LoVo (cell line): ENCODE measurements at regions not wholly inside any gene's neighbourhood (a gene's known extent, or its start where the extent isn't known, plus 50 kb on each side); places are given as distances from the start of the nearest gene placed in this dataset.

ENCODE experiments used
- DNase-seq: peaks from one replicate; pipeline ENCODE4 v3.0.0-alpha.2; 2016; ENCODE audit warnings: low spot score

DNA sequence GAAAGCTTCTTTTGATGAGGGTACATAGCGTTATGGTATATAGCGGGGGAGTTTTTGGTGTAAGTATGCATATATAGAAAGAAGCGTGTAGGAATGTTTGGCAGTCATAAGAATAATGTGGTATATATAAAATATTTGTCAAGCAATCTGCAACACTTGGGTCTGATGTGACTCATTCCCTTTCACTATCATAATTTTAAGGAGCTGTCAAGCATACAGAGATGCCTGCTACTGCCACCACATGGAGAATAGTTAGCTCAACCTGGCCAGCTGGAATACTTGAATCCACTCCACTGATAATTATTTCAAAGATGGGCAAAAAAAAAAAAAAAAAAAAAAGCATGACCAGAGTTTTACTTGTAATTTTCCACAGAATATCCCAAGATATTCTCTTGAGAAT, 559.8 kb upstream of the REG3G start:
- DNase-seq, result no peak

DNA sequence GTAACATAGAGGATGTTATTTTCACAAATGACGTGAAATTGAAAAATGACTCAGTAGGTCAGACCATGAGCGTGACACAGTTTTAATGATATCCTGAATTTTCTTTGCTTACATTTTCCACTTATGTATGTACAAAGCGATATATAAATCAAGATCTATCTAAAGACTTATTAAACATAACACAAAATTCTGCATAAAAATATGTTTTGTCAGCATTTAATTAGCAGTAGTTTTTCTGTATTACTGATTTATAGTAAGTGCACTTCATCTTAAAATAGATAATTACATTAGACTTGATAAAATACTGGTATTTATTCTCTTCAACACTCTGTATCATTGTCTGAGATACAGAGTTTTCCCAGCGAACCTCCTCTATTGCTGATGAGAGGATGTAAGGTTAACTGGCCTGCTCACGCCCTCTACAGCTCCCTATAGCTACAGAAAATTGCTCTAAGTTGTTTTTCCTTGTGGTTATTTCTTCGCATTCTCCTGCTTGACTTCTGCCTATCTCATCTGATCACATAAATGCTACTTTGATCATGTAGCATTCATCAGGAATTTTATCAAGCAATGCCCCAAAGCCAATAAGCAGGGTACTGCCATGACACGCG, 548.8 kb upstream of the REG3G start:
- no peak for DNase-seq

DNA sequence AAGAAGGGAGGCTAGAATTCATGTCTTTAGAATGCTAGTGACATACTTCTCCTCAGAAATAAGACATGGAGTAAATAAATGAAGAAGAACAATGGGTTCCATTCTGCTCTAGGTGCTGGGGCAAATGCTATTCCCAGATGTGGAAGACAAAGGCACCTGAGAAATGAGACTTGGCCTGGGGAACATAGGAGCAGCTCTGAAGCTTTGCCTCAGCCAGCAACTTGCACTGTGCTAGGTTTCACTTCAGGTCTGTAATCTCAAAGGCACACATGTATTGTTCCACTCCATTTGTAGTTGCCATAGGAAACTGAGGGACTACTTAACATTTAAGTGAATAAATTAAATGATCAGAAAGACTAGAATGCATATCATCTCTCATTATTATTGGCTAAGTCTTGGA, 538.9 kb upstream of the REG3G start:
- no peak for DNase-seq

DNA sequence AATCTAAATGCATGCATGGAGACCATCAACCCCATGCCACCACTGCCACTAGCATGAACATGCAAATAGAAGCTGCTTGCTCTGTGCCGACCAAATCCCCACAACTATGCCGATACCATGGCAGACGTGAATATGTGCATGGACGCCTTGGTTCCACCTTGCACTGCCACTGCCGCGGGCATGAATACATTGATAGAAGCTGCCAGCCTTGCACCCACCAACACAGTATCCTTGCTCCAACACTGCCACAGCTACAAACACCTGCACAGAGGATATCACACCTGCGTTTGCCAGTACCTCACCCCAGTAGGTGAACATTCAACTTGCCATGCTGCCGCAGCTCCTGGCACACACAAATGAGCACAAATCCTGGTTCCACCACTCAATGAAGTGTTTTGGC, 527.4 kb upstream of the REG3G start:
- no peak for DNase-seq

DNA sequence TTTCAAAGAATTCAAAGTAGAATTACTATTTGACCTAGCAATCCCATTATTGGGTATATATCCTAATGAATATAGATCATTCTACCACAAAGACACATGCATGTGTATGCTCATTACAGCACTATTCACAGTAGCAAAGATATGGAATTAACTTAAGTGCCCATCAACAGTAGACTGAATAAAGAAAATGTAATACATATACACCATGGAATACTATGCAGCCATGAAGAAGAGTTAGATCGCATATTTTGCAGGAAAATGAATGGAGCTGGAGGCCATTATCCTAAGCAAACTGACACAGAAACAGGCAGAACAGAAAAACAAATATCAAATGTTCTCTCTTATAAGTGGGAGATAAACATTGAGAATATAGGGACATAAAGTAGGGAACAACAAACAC, 519.2 kb upstream of the REG3G start:
- DNase-seq, result no peak

DNA sequence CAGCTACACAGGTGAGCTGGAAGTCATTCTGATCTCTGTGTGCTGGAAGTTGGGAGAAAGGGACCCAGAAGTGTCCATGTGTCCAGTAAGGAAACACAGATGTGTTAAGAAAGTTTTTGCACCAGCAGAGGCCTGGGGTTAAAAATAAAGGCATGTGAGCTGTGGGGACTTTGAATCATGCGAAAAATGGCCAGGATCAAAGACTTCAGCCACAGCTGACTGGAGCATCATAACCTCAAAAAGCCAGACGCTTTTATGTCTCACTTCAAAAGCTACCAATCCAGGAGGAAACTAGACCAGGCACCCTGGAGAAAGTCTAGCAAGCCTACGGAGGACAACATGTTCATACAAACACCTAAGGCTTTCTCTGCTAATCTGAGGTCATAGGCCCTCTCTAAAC, 503.6 kb upstream of the REG3G start:
- no peak for DNase-seq

DNA sequence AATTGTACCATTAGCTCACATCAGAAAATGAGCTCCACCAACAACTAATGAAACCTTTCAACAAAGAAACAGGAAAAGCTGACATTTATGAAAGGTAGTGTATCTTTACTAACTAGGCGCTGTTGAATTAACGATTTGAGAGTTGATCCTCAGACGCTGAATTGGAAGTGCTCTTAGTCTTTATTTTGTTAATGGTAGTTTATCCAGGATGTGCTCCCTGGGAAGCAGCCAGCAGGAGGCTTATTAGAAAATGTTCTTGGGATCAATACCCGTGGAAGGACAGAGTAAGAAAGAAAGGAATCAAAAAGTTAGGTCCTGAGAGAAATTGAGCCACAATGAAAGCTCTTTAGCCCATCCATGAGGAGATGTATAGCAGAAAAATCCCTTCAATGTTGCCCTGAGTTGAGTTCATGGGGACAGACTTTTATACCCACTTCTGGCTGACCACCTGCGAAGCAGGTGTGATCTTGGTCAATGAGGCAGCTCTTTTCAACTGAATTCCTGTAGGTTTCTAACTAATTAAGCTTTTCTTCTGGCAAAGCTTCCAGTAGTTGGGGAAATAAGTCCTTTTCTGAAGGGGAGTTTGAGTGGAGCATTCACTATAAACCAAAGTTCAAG, 492.6 kb upstream of the REG3G start:
- no peak for DNase-seq

DNA sequence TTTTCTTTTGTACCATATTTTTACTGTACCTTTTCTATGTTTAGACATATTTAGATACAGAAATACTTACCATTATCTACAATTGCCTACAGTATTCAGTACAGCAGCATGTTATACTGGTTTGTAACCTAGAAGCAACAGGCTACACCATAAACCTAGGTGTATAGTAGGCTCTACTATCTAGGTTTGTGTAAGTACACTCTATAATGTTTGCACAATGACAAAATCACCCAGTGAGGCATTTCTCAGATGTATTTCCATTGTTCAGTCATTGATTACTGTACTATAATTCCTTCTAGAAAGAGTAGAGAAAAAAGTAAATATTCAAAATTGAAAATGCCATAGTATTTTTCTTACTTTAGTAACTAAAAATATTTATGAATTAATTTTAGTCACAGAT, 490.1 kb upstream of the REG3G start:
- DNase-seq, result no peak

DNA sequence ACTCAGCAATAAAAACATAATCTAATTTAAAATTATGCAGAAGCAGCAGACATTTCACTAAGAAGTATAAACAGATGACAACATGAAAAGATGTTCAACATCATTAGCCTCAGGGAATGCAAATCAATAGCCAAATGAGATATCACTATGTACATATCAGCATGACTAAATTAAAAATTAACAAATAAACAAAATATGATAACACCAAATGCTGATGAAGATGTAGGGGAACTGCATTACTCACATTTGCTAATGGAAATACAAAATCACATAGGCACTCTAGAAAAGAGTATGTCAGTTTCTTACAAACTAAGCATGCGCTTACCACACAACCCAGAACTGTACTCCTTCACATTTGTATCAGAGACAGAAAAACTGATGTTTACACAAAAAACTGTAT, 487.2 kb upstream of the REG3G start:
- DNase-seq, result no peak

DNA sequence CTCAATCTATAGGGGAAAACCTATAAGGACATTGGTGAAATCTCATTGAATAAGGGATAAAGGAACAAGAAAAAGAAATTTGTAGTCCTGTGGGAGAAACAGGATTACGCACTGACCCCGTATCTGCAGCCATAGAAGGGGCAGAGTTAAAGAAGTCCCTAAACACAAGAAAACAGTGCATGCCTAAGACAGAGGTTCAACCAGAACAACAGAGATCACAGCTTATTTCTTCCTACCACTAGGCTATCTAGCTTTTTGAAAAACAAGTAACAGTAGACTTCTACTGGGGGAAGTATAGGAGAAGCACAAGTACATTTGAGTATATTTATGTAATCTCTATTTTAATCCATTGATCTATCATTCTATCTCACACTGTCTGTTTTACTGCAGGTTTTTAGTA, 485.2 kb upstream of the REG3G start:
- DNase-seq, result no peak

DNA sequence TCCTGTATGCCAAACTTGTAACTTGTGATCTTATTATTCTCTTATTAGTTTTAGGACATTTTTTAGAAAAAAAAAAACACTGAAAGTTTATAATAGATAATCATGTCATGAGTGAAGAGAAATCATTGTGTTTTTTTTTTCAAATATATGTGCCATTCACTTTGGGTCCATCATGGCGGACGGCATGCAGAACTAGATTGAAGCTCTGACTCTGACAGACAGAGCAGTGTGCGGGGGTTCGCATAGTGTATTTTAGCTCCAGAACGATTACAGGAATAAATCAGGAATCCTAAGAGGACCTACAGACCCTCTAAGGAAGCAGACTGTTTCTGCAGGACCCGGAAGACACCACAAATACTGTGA, 484.4 kb upstream of the REG3G start:
- DNase-seq, result no peak

DNA sequence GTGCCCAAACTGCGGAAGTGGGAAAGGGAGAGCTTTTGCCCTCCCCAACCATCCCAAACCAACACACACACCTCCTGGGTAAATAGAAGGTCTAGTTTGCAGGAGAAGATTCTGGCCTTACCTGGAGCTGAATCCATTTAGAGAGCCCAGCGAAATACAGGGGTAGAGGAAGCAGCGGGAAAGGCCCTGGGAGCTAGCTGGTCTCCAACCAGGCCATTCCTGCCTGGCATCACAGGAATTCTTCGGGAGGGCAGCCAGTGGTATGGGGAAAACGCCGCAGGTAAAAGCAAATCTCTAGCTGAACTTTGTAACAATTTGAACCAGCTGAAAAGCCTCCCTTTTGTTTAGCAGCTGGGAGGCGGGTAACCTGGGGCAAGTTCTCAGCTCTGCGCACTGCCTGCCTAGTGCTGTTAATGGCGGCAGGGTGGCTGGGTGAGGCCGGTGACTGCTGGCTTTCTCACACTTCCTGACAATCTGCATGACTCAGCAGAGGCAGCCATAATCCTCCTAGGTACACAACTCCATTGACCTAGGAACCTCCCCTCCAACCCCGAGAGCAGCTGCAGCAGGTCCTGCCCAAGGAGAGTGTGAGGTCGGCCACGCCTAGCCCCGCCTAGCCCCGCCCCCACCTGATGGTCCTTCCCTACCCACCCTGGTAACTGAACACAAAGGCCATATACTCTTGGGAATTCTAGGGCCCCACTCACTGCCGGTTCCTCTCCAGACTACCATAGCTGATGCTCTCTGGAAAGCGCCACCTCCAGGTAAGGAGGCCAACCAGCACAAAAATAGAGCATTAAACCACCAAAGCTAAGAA, 483.8 kb upstream of the REG3G start:
- no peak for DNase-seq

DNA sequence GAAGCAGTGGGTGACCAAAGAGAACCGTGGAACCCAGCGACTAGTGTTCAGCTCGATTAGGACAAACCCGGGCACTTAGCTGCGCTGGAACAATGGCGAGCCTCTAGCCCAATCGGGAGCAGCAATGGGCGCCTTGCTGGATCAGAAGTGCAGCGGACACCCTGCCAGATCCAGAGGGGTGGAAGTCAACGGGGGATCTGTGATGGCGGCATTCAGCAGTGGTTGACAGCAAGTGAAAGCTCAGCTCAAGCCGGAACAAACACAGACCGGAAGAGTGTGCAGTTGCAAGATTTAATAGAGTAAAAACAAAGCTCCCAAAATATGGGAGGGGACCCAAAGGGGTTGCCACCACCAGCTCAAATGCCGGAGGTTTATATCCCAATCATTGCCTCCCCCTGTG, 478.7 kb upstream of the REG3G start:
- no peak for DNase-seq

DNA sequence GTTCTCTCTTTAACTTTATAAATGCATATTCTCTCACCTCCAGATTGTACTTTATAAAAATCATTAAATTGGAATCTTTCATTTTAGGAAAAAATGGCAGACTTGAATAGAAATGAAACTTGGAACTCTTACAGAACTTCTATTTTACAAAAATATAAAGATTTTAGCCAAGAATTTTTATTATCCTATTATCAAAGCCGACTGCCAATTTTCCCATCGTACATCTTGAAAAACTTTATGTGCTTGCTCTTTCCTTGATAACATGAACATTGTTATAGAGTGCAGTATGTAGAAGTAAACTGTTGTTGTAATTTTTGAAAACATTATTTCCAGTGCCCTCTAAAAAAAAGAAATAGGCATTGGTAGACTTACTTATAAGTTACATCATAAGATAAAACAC, 475.7 kb upstream of the REG3G start:
- no peak for DNase-seq

DNA sequence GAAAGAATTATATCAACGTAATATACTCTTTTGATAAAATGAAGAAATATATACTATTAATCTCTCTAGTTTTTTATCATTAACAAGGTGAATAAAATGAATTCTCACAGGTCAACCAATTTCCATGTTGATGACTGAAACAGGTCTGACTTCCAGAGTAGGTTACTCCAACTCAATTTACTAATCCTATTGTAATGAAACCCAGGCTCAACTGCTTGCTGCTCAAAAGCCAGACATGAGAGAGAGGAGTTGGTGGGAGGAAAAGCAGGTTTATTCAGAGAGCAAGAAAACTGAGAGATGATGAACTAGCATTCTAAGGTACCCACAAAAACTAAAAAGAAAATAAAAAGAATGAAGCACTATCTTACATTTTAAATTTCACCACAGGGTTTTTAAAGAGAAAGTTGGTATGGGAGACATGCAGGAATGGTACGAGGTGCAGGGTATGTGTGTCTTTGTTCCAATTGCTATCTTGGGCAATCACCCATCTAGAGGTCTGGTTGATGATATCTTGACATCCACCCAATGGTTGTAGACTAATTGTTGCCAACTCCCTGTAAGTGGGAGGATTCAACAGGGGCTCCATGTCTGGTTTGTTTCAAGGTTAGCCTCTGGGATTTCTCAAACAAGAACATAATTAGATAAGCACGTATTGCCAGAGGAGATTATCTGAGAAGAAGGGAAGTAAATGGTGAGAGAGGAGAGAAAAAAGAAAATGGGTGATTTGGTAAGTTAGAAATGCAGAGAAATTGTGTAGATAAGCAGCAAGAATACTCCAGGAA, 471.4 kb upstream of the REG3G start:
- no peak for DNase-seq

DNA sequence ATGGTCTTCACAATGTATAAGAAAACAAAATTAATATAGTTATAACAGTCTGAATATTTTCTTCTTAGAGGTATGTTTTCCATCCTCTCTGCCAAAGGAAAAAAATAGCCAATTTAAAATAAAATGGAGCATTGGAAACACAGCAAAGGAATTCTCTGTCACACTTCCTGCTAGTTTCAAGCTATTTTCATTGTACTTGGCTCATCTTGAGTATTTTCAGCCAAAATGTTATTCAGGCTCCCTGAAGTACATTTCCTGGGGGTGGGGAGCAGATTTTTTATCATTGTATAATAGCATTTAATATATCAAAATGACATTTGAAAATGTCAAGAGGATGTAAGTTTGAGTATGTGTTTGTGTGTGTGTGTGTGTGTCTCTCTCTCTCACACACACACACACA, 463.6 kb upstream of the REG3G start:
- DNase-seq, result no peak

DNA sequence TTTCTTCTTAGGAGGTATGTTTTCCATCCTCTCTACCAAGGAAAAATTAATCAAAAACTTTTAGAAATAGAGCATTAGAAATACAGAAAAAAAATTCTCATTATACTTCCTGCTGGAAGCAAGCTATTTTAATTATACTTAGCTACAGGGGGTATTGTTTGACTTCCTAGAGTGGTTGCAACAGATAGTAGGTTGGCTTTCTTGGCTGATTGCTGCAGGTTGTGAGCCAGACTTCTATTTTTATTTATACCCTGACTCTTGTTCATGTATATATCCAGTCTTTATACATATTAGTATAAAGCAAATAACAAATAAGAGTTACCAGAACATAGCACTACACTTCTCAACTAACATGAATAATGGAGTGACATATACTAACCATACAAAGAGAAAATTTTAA, 460.8 kb upstream of the REG3G start:
- no peak for DNase-seq

DNA sequence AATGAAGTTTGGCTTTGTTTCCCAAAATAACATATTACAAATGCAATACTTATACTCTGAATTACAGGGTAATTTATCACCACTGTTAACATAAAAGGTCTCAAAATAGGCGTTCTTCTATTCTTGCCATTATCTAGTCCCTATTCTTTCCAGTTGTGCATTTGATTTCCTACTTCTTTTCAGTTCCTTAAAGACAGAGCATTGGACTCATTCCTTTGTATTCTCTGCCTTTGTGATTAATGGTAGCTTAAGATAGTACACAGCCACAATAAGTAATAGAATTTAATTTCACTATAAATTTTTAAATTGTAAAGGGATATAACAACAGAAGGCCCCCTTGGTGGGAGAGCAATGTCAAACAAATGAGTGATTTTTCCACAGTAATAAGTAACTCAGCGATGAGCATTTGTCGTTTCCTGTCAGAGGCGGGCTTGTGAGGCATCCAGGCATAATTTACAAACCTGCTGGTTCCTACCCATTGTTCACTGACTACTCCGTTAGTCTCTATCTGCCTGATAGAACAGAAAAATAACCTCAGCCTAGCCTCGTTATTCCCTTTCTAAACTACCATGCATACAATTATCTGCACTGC, 456.6 kb upstream of the REG3G start:
- DNase-seq, result no peak

DNA sequence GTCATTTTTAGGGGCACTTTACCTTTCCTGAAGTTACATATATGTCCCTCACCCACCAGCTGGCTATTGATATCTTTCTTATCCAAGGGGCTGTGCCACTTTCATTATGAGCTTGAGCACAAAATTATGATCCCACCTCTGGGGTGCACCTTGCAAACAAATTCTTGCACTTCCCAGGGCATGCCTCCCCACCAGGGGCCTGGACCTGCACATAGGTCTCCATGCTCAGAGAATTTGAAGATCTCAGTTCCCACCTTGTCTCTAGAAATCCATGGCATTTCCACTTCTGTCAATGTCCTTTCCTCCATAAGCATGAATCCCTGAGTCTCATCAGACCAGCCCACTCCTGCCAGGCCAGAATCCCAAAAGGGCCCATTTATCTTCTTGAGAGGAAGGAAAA, 449.1 kb upstream of the REG3G start:
- no peak for DNase-seq

DNA sequence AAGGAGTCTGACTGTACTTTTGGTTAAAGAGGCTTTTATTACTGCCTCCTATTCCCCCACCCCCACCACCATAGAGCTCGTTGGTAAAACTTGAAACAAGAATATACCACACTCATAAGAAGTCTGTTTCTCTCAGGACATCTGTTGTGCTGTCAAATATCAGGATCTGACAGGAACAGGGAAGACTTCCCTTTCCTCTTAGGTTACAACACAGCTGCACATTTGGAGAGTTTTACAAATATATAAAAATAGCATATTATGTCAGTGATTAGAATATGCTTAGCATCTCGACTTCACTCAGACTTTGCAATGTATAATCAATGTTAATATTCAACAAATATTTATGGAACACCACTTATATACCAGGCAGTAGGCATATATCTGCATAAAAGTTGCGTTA, 439.6 kb upstream of the REG3G start:
- DNase-seq, result no peak

DNA sequence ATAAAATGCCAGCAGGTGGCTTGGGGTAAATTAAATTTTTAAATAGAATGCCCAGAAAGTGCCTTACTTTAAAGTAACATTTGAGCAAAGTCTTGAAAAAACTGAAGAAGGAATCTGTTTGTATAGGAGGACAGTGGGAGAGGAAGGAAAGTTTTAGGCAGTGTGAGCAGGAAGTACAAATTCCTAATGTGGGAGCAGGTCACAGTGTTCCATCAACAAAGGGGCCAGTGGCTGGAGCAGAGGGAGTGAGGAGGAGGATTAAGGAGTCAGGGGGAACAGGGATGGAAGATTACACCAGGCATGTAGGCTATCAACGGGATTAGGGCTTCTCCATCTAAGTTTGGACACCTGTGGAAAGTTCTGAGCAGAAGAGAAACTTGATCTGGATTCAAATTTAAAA, 439.2 kb upstream of the REG3G start:
- no peak for DNase-seq

DNA sequence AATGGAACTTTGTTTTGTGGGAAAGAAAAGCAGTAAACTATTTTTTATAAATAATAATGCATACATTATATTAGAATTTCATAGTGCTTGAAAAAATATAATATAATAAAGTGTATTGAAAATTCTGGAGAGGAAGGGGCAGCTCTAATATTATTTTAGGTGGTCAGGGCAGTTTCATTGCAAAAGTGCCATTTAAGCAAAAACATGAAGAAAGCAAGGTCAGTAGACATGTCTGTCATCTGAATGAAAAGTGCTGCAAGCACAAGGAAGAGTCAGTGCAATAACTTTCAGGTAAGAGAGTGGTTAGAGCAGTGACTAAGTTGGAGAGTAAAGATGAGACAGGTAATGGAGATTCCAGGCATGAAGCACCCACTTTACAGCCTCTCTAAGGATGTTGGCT, 435.6 kb upstream of the REG3G start:
- no peak for DNase-seq

DNA sequence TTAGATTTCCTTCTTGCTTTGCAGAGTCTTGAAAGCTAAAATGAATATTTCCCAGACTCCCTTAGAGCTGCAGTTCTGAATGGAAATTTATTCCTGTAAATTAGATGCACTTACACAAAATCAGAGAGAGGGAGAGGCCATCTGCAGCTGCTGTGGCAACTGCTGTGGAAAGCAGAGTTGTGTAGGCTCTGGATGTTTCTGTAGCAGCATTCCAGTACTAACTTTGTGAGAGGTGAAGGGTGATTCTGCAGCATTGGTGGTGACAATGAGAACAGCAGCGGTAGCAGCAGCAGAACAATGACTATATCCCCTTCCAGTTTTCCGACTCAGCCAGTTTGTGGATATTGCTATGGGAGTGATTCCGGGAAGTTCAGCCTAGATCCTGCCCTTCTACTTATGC, 433.0 kb upstream of the REG3G start:
- DNase-seq, result no peak
